ENCODE measurements at regions not wholly inside any gene's neighbourhood (a gene's known extent, or its start where the extent isn't known, plus 50 kb on each side); places are given as distances from the start of the nearest gene placed in this dataset.

DNA sequence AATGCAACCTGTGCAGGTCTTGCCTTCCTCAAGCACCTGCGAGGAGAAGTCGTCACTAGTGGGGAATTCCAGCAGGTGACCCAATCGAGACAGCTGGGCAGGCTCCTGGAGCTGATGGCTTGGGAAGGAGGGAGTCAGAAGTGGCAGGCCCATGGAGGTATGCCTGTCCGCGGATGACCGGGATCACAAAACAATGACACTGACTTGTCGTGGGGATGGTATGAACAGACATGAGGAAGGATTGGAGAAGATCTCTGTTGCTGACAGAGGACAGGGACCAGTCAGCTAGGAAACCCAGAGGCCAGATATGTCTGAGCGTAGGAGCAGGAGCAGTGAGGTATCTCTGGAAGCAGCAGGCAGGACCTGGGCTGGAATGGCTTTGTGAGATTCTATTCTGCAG is 233.3 kb downstream of the SOX9 start:
- no peak for TF ChIP-seq POLR2A (IDR thresholded peaks at IDR 0.05; ENCODE audit: low read length)
- TF ChIP-seq GATA1 (IDR thresholded peaks at IDR 0.05; ENCODE audit: low read depth, low read length): no peak
